ENCODE measurements at regions not wholly inside any gene's neighbourhood (a gene's known extent, or its start where the extent isn't known, plus 50 kb on each side); places are given as distances from the start of the nearest gene placed in this dataset.

DNA sequence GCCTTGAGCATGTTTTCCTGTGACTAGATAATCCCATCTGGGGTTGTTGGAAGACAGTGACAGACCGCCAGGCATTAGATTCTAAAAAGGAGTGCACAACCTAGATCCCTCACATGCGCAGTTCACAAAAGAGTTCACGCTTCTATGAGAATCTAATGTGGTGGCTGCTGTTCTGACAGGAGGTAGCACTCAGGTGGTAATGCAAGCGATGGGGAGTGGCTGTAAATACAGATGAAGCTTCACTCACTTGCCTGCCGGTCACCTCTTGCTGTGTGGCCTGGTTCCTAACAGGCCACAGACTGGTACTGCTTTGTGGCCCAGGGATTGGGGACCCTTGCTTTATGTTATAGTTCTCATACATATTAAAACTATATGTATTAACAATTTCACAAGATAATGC is 81.9 kb upstream of the TMLHE start:
- no peak for DNase-seq (ENCODE audit: extremely low read depth in 1 of 2, low read depth in 1 of 2)

DNA sequence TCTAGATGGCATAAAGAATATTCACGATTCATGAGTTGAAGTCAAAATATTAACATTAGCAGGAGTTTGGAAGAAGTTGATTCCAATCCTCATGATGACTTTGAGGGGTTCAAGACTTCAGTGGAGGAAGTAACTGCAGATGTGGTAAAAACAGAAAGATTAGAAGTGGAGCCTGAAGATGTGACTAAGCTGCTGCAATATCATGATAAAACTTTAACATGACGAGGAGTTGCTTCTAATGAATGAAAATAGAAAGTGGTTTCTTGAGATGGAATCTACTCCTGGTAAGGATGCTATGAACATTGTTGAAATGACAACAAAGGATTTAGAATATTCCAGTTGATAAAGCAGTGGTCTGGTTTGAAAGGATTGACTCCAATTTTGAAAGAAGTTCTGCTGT is 70.1 kb upstream of the TMLHE start:
- DNase-seq (ENCODE audit: extremely low read depth in 1 of 2, low read depth in 1 of 2), result no peak

DNA sequence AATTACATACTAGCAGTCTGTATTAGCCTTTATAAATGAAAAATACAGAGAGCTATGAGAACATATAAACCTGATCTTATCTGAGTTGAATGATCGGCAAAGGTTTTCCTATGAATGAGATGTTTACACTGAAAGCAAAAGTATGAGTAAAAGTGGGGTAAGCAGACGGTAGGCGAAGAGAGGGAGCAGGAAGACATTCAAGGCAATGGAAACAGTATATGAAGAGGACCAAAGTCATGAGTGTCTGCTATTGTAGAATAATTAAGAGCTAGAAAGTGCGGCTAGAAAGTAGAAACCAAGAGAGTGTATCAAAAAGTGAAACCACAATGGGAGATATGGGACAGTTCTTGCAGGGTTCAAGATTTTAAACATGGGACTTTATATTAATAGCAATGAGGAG is 67.0 kb upstream of the TMLHE start:
- no peak for DNase-seq (ENCODE audit: extremely low read depth in 1 of 2, low read depth in 1 of 2)

DNA sequence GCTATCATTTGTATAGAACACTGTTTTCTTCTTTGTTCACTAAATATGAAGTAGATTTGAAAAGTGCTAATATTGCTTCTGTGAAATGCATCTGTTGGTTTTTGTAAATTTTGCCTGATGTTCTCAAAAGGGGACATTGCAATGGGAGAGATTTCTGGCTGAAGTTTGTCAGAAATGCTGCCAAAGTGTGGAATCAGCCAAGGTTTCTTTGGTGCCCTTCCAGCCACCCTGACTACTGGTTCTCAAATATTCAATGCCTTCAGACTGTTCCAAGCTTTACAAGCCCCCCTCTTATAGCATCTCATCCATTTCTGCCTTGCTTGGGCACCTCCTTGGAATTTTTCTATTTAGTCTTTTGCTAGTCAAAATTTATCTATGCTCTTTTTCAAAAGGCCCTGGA is 60.6 kb upstream of the TMLHE start:
- DNase-seq (ENCODE audit: extremely low read depth in 1 of 2, low read depth in 1 of 2), result no peak

DNA sequence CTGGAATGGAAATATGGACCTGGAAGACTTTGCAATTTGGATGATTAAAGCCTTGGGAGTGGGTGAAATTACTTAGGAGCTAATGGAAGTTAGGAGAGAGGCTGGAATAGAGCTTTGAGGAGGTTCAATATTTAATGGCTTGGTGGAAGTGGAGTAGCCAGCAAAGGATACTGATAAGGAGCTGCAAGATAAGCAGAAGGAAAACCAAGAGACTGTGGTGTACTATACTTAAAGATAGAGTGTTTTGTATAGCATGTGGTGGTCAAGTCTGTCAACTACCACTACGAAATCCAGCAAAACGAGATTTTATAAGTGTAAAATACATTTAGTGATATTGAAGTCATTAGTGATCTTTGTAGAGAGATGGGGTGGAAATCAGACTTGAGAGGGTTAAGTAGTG is 54.0 kb upstream of the TMLHE start:
- no peak for DNase-seq (ENCODE audit: extremely low read depth in 1 of 2, low read depth in 1 of 2)

Measured in stimulated activated CD8-positive, alpha-beta memory T cell treated with anti-CD3 and anti-CD28 coated beads, Interleukin-7, amount 100 ng/mL, for 48 hours (primary cell).